C4-2B (cell line): ENCODE measurements at regions not wholly inside any gene's neighbourhood (a gene's known extent, or its start where the extent isn't known, plus 50 kb on each side); places are given as distances from the start of the nearest gene placed in this dataset.
A peak's percentile ranks its signal among the peaks of the same experiment; 100 is the strongest.
"Not testable (repeated sequence)": the region's sequence is repeated elsewhere in the genome, so short reads cannot be mapped to it uniquely, and the experiment has no call there.

Experiments
- H3K27ac ChIP-seq: fragments of 450-650 bp; 2 replicates; pipeline ENCODE4 v1.5.1; 2017
- ZFX ChIP-seq: fragments of 450-650 bp; IDR thresholded peaks from 2 replicates; pipeline ENCODE4 v1.6.1; 2017
- TF ChIP-seq, protein P1 (sequence below): fragments of 450-650 bp; conservative IDR thresholded peaks from 2 replicates; pipeline ENCODE4 v1.5.1; 2017; ENCODE audit warnings: mild to moderate bottlenecking

DNA sequence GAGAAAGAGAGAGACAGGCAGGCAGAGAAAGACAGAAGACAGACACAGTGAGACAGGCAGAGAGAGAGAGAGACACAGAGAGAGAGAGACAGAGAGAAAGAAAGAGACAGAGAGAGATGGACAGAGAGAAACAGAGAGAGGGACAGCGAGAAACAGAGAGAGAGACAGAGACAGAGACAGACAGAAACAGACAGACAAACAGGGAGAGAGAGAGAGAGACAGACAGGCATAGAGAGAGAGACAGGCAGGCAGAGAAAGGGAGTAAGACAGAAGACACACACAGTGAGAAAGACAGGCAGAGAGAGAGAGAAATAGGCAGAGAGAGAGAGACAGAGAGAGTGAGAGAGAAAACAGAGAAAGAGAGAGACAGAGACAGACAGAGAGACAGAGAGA lies 105.3 kb upstream of the ANKRD30BL start:
- TF ChIP-seq, protein P1, sequence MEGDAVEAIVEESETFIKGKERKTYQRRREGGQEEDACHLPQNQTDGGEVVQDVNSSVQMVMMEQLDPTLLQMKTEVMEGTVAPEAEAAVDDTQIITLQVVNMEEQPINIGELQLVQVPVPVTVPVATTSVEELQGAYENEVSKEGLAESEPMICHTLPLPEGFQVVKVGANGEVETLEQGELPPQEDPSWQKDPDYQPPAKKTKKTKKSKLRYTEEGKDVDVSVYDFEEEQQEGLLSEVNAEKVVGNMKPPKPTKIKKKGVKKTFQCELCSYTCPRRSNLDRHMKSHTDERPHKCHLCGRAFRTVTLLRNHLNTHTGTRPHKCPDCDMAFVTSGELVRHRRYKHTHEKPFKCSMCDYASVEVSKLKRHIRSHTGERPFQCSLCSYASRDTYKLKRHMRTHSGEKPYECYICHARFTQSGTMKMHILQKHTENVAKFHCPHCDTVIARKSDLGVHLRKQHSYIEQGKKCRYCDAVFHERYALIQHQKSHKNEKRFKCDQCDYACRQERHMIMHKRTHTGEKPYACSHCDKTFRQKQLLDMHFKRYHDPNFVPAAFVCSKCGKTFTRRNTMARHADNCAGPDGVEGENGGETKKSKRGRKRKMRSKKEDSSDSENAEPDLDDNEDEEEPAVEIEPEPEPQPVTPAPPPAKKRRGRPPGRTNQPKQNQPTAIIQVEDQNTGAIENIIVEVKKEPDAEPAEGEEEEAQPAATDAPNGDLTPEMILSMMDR, result no peak
- no peak for TF ChIP-seq ZFX
- no peak overlapping the region for H3K27ac ChIP-seq

DNA sequence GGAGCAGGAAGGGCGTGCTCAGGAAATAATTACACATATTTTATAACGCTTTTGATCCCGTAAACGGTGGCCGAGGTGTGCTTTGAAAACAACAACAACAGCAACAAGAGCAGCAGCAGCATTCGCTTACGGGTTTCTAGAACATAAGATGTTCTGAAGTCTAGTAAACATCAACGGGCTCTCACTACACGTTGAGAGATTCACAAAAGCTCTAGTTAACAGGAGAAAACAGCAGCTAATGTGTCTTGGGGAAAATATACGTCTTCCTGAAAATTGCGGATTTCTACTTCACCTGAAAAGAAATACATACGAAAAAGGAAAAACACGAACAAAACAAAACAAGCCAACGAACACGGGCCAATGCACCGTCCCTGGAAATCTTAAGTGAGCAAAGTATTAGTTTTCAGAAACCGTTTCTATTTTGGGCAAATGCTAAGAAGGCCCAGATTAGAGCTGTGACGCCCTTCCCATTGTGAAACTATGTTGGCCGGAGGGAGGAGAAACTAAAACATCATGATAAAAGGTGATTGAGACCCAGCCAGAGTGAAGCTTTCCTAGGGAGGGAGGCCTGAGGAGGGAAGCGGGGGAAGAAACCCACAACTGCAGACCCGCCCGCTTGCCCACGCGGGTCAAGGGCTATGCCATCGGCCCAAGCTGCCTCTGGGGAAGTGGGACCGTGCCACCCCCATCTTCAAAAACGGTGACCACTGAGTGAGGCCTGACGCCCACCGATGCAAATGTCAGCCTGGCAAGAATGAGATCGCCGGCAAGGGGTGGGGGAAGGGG lies 105.9 kb upstream of the ANKRD30BL start:
- H3K27ac ChIP-seq, result not testable (repeated sequence)

DNA sequence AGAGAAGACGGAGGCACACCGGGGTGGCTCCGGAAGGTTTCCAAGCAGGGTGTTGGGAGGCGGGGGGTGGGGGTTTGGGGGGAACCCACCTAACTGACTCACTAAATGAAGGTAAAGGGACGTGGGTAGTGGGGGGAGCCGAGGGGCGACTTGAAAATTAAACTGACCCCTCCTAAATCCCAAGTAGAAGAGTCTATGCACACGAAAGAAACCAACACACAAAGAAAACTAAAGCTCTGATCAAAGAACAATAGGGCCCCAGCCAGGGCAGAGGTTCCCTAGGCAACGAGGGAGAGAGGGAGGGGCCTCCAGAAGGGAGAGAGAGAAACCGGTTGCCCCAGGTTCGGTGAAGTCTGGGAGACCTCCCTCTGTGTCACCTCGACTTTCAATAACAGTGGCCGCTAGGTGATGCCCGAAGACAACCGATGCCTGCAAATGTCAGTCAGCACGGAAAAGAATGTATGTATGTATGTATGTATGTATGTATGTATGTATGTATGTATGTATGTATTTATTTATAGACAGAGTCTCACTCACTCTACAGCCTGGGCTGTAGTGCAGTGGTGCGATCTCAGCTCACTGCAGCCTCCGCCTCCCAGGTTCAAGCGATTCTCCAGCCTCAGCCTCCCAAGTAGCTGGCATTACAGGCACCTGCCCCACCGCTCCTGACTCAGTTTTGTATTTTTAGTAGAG lies 106.7 kb upstream of the ANKRD30BL start:
- H3K27ac ChIP-seq, result not testable (repeated sequence)
- TF ChIP-seq, protein P1, result peak; percentile 81

DNA sequence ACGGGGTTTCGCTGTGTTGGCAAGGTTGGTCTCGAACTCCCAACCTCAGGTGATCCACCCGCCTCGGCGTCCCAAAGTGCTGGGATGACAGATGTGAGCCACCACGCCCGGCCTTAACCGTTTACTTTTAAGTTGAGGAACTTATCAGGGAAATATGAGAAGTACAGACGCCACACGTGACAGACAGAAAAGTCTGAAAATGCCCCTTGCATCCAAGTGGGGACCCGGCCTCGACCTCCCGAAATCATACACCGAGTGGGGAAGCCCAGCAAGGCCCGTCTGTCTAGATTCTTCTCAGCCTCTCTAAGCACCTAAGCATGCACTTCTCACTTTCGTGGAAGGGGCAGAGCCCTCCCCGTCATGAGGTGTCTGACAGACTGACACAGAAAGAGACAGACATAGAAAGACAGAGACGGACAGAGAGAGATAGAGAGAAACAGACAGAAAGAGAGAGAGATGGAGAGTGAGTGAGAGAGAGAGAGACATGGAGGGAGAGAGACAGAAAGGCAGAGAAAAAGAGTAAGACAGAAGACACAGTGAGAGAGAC lies 107.3 kb upstream of the ANKRD30BL start:
- H3K27ac ChIP-seq, result no peak overlapping the region

DNA sequence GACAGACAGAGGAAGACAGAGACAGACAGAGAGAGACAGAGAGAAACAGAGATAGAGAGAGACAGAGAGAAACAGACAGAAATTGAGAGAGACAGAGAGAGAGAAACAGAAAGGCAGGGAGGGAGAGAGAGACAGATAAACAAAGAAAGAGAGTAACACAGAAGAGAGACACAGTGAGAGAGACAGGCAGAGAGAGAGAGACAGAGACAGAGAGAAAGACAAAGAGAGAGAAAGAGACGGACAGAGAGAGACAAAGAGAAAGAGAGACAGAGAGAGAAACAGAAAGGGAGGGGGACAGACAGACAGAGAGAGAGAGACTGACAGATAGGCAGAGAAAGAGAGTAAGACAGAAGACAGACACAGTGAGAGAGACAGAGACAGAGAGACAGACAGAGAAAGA lies 108.5 kb upstream of the ANKRD30BL start:
- TF ChIP-seq ZFX, result no peak
- TF ChIP-seq, protein P1, result no peak
- no peak overlapping the region for H3K27ac ChIP-seq

More for the DNA sequence above, 107.3 kb upstream of the ANKRD30BL start:
- TF ChIP-seq, protein P1, result no peak
- TF ChIP-seq ZFX, result no peak

DNA sequence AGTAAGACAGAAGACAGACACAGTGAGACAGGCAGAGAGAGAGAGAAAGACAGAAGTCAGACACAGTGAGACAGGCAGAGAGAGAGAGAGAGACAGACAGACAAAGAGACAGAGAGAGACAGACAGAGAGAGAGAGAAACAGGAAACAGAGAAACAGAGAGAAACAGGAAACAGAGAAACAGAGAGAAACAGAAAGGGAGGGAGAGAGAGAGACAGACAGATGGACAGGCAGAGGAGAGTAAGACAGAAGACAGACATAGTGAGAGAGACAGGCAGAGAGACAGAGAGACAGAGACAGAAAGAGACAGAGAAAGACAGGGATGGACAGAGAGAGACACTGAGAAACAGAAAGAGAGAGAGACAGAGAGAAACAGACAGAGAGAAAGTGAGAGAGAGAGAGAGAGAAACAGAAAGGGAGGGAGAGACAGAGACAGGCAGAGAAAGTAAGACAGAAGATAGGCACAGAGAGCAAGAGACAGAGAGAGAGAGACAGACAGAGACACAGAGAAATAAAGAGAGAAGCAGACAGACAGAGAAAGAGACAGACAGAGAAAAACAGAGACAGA lies 109.3 kb upstream of the ANKRD30BL start:
- TF ChIP-seq ZFX, result no peak
- TF ChIP-seq, protein P1, result no peak
- H3K27ac ChIP-seq, result no peak overlapping the region

DNA sequence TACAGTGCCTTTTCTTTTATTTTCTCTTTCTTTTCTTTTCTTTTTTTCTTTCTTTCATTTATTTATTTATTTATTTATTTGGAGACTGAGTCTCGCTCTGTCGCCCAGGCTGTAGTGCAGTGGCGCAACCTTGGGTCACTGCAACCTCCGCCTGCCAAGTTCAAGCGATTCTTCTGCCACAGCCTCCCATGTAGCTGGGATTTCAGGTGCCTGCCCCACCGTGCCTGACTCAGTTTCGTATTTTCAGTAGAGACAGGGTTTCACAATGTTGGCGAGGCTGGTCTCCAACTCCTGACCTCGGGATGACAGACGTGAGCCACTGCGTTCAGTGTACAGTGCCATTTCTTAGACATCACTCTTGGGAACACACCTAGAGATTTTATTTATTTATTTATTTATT lies 110.0 kb upstream of the ANKRD30BL start:
- not testable (repeated sequence) for H3K27ac ChIP-seq

DNA sequence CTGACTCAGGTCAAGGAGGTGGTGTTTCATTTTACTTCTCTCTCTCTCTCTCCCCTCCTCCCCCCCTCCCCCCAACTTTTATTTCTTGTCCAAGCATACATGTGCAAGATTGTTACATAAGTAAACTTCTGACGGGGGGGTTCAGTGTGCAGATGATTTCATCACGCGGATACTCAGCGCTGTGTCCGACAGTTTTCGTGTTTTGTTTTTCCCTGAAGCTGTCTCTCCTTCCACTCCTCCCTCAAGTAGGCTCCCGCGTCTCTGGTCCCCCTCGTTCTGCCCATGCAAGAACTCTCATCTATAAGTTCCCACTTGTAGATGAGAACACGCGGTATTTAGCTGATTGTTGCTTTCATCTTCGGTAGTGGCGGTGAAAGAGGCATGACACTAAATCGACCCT lies 111.0 kb upstream of the ANKRD30BL start:
- H3K27ac ChIP-seq, result no peak overlapping the region
- TF ChIP-seq, protein P1, result no peak
- no peak for TF ChIP-seq ZFX

DNA sequence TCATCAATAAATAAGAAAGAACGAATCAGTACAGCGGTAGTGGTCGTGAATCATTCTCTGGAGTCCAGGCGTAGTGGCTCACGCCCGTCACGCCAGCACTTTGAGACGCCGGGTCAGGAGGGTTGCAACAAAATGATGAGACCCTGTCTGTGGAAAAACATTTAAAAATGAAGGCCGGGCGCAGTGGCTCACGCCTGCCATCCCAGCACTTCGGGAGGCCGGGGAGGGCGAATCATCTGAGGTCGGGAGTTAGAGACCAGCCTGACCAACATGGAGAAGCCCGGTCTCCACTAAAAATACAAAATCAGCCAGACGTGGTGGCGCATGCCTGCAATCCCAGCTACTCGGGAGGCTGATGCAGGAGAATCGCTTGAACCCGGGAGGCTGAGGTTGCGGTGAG lies 111.8 kb upstream of the ANKRD30BL start:
- not testable (repeated sequence) for H3K27ac ChIP-seq
